ENCODE measurements at regions not wholly inside any gene's neighbourhood (a gene's known extent, or its start where the extent isn't known, plus 50 kb on each side); places are given as distances from the start of the nearest gene placed in this dataset.

- TF ChIP-seq CTCF (IDR thresholded peaks at IDR 0.05; ENCODE audit: low read depth, low read length) (no peak), EZH2phosphoT487 (IDR thresholded peaks at IDR 0.05; ENCODE audit: low read depth) (no peak)
Observed at GRCh38 chr4:185931986-185932385, 120.0 kb upstream of the SORBS2 start.
